Left lung (tissue), 4 donors: ENCODE measurements at regions not wholly inside any gene's neighbourhood (a gene's known extent, or its start where the extent isn't known, plus 50 kb on each side); places are given as distances from the start of the nearest gene placed in this dataset.
A peak's percentile ranks its signal among the peaks of the same experiment; 100 is the strongest.
"Not testable (repeated sequence)": the region's sequence is repeated elsewhere in the genome, so short reads cannot be mapped to it uniquely, and the experiment has no call there.

Source experiments
- ATAC-seq: fragments of 200-7000 bp; cut with Tn5 transposase; one replicate; pipeline ENCODE4 v1.9.1; 2020; ENCODE audit warnings: moderate library complexity
- DNase-seq, 4 donors: peaks; one replicate each; pipeline ENCODE4 v3.0.0-alpha.2; 2013 to 2020
- H3K27ac ChIP-seq, 2 donors: fragments of 200-600 bp; sonication (generic) in 1 of 2; one replicate each; pipeline versions ENCODE4 v1.5.0 to v1.8.0; 2020 to 2021
- H3K27me3 ChIP-seq, 2 donors: fragments of 200-600 bp; sonication (generic) in 1 of 2; one replicate each; pipeline versions ENCODE4 v1.5.0 to v1.8.0; 2020 to 2021
- H3K36me3 ChIP-seq, 2 donors: fragments of 200-600 bp; sonication (generic) in 1 of 2; one replicate each; pipeline versions ENCODE4 v1.5.0 to v1.8.0; 2020 to 2021
- H3K4me1 ChIP-seq, 2 donors: fragments of 200-600 bp; one replicate each; pipeline ENCODE4 v1.8.0; 2021
- H3K4me3 ChIP-seq, 2 donors: fragments of 200-600 bp; sonication (generic) in 1 of 2; one replicate each; pipeline versions ENCODE4 v1.5.0 to v1.8.0; 2020 to 2021; ENCODE audit warnings: mild to moderate bottlenecking in 1 of 2
- H3K9me3 ChIP-seq, 2 donors: fragments of 200-600 bp; sonication (generic) in 1 of 2; one replicate each; pipeline versions ENCODE4 v1.5.0 to v1.8.0; 2020 to 2021
- intact Hi-C, 2 donors: fragments of 100-400 bp; cut with DNase I; formaldehyde crosslinking; loops; one replicate each; pipeline versions ENCODE4 v1.11.2 to v1.14.2; 2022
- TF ChIP-seq, protein P1 (sequence below), 2 donors: fragments of 200-600 bp; sonication (generic) in 1 of 2; IDR thresholded peaks; one replicate each; pipeline versions ENCODE4 v1.5.0 to v1.8.0; 2021; ENCODE audit warnings: antibody characterized with exemption in 2 of 2
- donor health status: DM: no; HTN: yes; CAD: no.
- donor health status: DM: no; HTN: no; CAD: no.

DNA sequence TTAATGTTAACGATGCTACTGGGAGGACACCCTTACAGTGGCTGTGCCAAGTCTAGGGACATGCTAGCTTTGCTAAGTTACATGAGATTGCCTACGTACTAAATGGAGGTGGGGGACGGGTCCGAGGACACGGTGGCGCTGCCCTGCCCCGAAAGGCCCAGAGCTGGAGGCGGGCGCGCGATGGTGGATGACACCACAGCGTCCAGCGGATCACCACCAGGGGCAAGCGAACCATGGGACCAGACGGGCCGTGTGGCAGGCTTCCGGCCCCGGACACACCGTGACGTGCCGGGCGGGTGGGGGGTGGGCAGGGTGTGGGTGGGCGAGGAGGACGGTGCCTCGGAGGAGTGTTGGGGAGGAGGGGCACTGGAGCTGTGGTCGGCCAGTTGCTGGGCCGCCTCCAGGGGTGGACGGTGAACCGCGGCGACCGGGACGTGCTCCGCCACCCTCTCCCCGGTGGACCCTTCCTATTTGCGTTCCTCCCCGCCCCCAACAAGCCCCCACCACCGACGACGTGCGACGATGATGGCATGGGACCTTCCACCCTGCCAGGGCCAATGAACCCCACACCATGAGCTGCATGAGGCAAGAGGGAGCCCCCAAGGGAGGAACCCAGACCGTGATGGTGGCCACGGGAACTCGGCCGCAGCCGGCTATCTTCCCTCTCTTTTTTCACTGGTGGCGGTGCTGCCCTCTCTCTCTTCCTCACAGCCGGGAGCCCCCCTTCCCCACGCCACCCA is 773.3 kb upstream of the DEFB115 start:
- DNase-seq (peak in 1 of 4 donors; percentile 60), ATAC-seq (no peak)
- H3K9me3 ChIP-seq: peaks cover 4 to 75% of the 10 kb centered on the region in 2 donors
- no peaks in the 10 kb centered on the region for H3K36me3 ChIP-seq
- H3K27ac ChIP-seq: no peak overlapping the region
- peaks cover 0 to 25% of the 10 kb centered on the region in 2 donors for H3K27me3 ChIP-seq
- H3K4me1 ChIP-seq: no peaks in the 10 kb centered on the region
- TF ChIP-seq, protein P1, sequence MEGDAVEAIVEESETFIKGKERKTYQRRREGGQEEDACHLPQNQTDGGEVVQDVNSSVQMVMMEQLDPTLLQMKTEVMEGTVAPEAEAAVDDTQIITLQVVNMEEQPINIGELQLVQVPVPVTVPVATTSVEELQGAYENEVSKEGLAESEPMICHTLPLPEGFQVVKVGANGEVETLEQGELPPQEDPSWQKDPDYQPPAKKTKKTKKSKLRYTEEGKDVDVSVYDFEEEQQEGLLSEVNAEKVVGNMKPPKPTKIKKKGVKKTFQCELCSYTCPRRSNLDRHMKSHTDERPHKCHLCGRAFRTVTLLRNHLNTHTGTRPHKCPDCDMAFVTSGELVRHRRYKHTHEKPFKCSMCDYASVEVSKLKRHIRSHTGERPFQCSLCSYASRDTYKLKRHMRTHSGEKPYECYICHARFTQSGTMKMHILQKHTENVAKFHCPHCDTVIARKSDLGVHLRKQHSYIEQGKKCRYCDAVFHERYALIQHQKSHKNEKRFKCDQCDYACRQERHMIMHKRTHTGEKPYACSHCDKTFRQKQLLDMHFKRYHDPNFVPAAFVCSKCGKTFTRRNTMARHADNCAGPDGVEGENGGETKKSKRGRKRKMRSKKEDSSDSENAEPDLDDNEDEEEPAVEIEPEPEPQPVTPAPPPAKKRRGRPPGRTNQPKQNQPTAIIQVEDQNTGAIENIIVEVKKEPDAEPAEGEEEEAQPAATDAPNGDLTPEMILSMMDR (IDR thresholded peaks at IDR 0.05): no peak
- no peak overlapping the region for H3K4me3 ChIP-seq
- intact Hi-C loops: no loop called here

DNA sequence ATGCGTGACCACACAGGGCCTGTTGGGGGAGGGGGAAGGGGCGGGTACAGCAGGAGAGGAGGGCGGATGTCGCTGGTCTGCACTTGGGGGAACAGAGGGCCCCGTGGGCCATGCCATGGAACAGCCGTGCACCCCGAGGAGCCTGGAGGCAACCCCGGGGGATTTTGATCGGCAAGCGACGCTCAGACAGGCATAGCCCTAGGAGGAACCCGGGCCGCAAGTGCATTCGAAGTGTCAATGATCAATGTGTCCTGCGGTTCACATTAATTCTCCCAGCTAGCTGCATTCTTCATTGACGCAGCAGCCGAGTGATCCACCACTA is 772.8 kb upstream of the DEFB115 start:
- TF ChIP-seq, protein P1 (IDR thresholded peaks at IDR 0.05): no peak
- H3K4me3 ChIP-seq: no peak overlapping the region
- DNase-seq: no peak
- H3K4me1 ChIP-seq: no peaks in the 10 kb centered on the region
- no peak for ATAC-seq
- peaks cover 4 to 75% of the 10 kb centered on the region in 2 donors for H3K9me3 ChIP-seq
- H3K27me3 ChIP-seq: peaks cover 0 to 30% of the 10 kb centered on the region in 2 donors
- intact Hi-C loops: no loop called here
- no peak overlapping the region for H3K27ac ChIP-seq
- no peaks in the 10 kb centered on the region for H3K36me3 ChIP-seq

GRCh38 chr20:30485331-30486102 is 771.9 kb upstream of the DEFB115 start:
- TF ChIP-seq, protein P1 (IDR thresholded peaks at IDR 0.05): no peak
- Histone ChIP-seq H3K27ac (no peak overlapping the region), H3K36me3 (no peaks in the 10 kb centered on the region), H3K4me3 (no peak overlapping the region), H3K4me1 (no peaks in the 10 kb centered on the region), H3K27me3 (peaks cover 0 to 38% of the 10 kb centered on the region in 2 donors), H3K9me3 (peaks cover 4 to 73% of the 10 kb centered on the region in 2 donors)
- intact Hi-C loops: no loop called here
- DNase-seq: peak in 1 of 4 donors; percentile 76
- no peak for ATAC-seq

DNA sequence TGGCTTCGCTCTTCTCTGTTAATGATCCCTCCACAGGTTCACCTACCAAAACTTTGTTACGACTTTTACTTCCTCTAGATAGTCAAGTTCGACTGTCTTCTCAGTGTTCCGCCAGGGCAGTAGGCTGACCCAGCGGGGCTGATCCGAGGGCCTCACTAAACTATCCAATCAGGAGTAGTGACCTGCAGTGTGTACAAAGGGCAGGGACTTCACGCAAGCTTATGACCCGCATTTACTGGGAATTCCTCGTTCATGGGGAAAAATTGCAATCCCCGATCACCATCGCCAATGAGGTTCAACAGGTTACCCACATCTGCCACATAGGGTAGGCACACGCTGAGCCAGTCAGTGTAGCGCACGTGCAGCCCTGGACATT is 771.4 kb upstream of the DEFB115 start:
- intact Hi-C loops: no loop called here
- TF ChIP-seq, protein P1 (IDR thresholded peaks at IDR 0.05): no peak
- peaks cover 4 to 68% of the 10 kb centered on the region in 2 donors for H3K9me3 ChIP-seq
- H3K36me3 ChIP-seq: no peaks in the 10 kb centered on the region
- no peak overlapping the region for H3K4me3 ChIP-seq
- ATAC-seq: no peak
- H3K27me3 ChIP-seq: peaks cover 0 to 39% of the 10 kb centered on the region in 2 donors
- H3K4me1 ChIP-seq: no peaks in the 10 kb centered on the region
- no peak overlapping the region for H3K27ac ChIP-seq
- no peak for DNase-seq

- peaks cover 0 to 39% of the 10 kb centered on the region in 2 donors for H3K27me3 ChIP-seq
- peaks cover 0 to 64% of the 10 kb centered on the region in 2 donors for H3K9me3 ChIP-seq
- H3K4me1 ChIP-seq, intact Hi-C loops, H3K27ac ChIP-seq, ATAC-seq, H3K4me3 ChIP-seq, H3K36me3 ChIP-seq: not testable (repeated sequence)
- DNase-seq: peak in 1 of 4 donors; percentile 67
These were observed 770.0 kb upstream of the DEFB115 start for GRCh38 chr20:30487461-30487860.
